ENCODE measurements at regions not wholly inside any gene's neighbourhood (a gene's known extent, or its start where the extent isn't known, plus 50 kb on each side); places are given as distances from the start of the nearest gene placed in this dataset.
"Not testable (repeated sequence)": the region's sequence is repeated elsewhere in the genome, so short reads cannot be mapped to it uniquely, and the experiment has no call there.

- Histone ChIP-seq H3F3A (ENCODE audit: low read depth) (no peaks in the 10 kb centered on the region), H3K4me1 (peaks cover 10% of the 10 kb centered on the region), H3K27me3 (no peaks in the 10 kb centered on the region), H3K27ac (no peak overlapping the region), H3K4me3 (no peak overlapping the region), H2AFZ (replicated peaks) (no peak overlapping the region), H3K36me3 (no peaks in the 10 kb centered on the region), H3K9me3 (ENCODE audit: low read depth) (no peaks in the 10 kb centered on the region), H3K4me2 (no peak overlapping the region), H3K79me2 (ENCODE audit: low read depth) (no peaks in the 10 kb centered on the region), H4K20me1 (ENCODE audit: low read depth) (no peaks in the 10 kb centered on the region), H3K9ac (no peak overlapping the region)
- no peak overlapping the region for H3K4me3 Mint-ChIP-seq
- H3K9me3 Mint-ChIP-seq = peaks cover 2% of the 10 kb centered on the region
- H3K36me3 Mint-ChIP-seq = no peaks in the 10 kb centered on the region
- peaks cover 37% of the 10 kb centered on the region for H3K4me1 Mint-ChIP-seq
- TF ChIP-seq CTCF (IDR thresholded peaks at IDR 0.05) = no peak
- TF ChIP-seq EZH2 (IDR thresholded peaks at IDR 0.05) = no peak
- TF ChIP-seq EZH2phosphoT487 (IDR thresholded peaks at IDR 0.05) = no peak
- no peak overlapping the region for H3K27ac Mint-ChIP-seq
- peaks cover 3% of the 10 kb centered on the region for H3K27me3 Mint-ChIP-seq (ENCODE audit: insufficient read depth, low read depth)
- DNase-seq (ENCODE audit: low spot score) = no peak
Measured at GRCh38 chr5:67549296-67549618, 352.7 kb upstream of the CD180 start.

GRCh38 chr5:67548520-67549295, 352.1 kb upstream of the CD180 start:
- no peaks in the 10 kb centered on the region for H3K27me3 ChIP-seq
- H3K9me3 ChIP-seq (ENCODE audit: low read depth) = no peaks in the 10 kb centered on the region
- H3F3A ChIP-seq (ENCODE audit: low read depth) = no peaks in the 10 kb centered on the region
- TF ChIP-seq EZH2 (IDR thresholded peaks at IDR 0.05) = no peak
- TF ChIP-seq EZH2phosphoT487 (IDR thresholded peaks at IDR 0.05) = no peak
- TF ChIP-seq CTCF (IDR thresholded peaks at IDR 0.05) = no peak
- H3K36me3 ChIP-seq = no peaks in the 10 kb centered on the region
- H3K27ac ChIP-seq = no peak overlapping the region
- peaks cover 10% of the 10 kb centered on the region for H3K4me1 ChIP-seq
- H3K4me3 Mint-ChIP-seq = no peak overlapping the region
- H3K9me3 Mint-ChIP-seq = peaks cover 2% of the 10 kb centered on the region
- H3K4me1 Mint-ChIP-seq = peaks cover 37% of the 10 kb centered on the region
- no peak overlapping the region for H3K9ac ChIP-seq
- peaks cover 3% of the 10 kb centered on the region for H3K27me3 Mint-ChIP-seq (ENCODE audit: insufficient read depth, low read depth)
- no peaks in the 10 kb centered on the region for H3K36me3 Mint-ChIP-seq
- H4K20me1 ChIP-seq (ENCODE audit: low read depth) = no peaks in the 10 kb centered on the region
- H3K27ac Mint-ChIP-seq = no peak overlapping the region
- no peak overlapping the region for H3K4me3 ChIP-seq
- no peak overlapping the region for H3K4me2 ChIP-seq
- no peak overlapping the region for H2AFZ ChIP-seq (replicated peaks)
- no peak for DNase-seq (ENCODE audit: low spot score)
- no peaks in the 10 kb centered on the region for H3K79me2 ChIP-seq (ENCODE audit: low read depth)

GRCh38 chr5:67547682-67548081, 351.1 kb upstream of the CD180 start:
- DNase-seq (ENCODE audit: low spot score) = no peak
- Histone ChIP-seq H3K27me3 (no peaks in the 10 kb centered on the region), H3F3A (ENCODE audit: low read depth) (no peaks in the 10 kb centered on the region), H3K9me3 (ENCODE audit: low read depth) (no peaks in the 10 kb centered on the region), H3K27ac (no peak overlapping the region), H3K36me3 (no peaks in the 10 kb centered on the region), H2AFZ (replicated peaks) (no peak overlapping the region), H3K9ac (no peak overlapping the region), H3K4me2 (no peak overlapping the region), H3K4me3 (no peak overlapping the region), H4K20me1 (ENCODE audit: low read depth) (no peaks in the 10 kb centered on the region), H3K4me1 (peaks cover 10% of the 10 kb centered on the region), H3K79me2 (ENCODE audit: low read depth) (no peaks in the 10 kb centered on the region)
- Mint-ChIP-seq H3K4me3 (no peak overlapping the region), H3K4me1 (peaks cover 37% of the 10 kb centered on the region), H3K36me3 (no peaks in the 10 kb centered on the region), H3K9me3 (peaks cover 2% of the 10 kb centered on the region), H3K27ac (peak overlapping the region; percentile 38), H3K27me3 (ENCODE audit: insufficient read depth, low read depth) (peaks cover 3% of the 10 kb centered on the region)
- TF ChIP-seq EZH2 (IDR thresholded peaks at IDR 0.05) = no peak
- TF ChIP-seq CTCF (IDR thresholded peaks at IDR 0.05) = no peak
- no peak for TF ChIP-seq EZH2phosphoT487 (IDR thresholded peaks at IDR 0.05)

- not testable (repeated sequence) for DNase-seq (ENCODE audit: low spot score); H3K27ac ChIP-seq; H3K79me2 ChIP-seq (ENCODE audit: low read depth); H3K9me3 ChIP-seq (ENCODE audit: low read depth); H3K4me3 ChIP-seq; H3K9me3 Mint-ChIP-seq; H3K4me3 Mint-ChIP-seq; H3K9ac ChIP-seq; H3K27ac Mint-ChIP-seq; H3K27me3 ChIP-seq; H2AFZ ChIP-seq (replicated peaks); H3K27me3 Mint-ChIP-seq (ENCODE audit: insufficient read depth, low read depth); H3K4me2 ChIP-seq; H4K20me1 ChIP-seq (ENCODE audit: low read depth); H3K4me1 ChIP-seq; H3K36me3 Mint-ChIP-seq; H3K36me3 ChIP-seq; H3F3A ChIP-seq (ENCODE audit: low read depth)
- peaks cover 26% of the 10 kb centered on the region for H3K4me1 Mint-ChIP-seq
Measured at GRCh38 chr5:67544942-67545341, 348.3 kb upstream of the CD180 start.

Data from neural progenitor cell (in vitro differentiated cells).